ENCODE measurements at regions not wholly inside any gene's neighbourhood (a gene's known extent, or its start where the extent isn't known, plus 50 kb on each side); places are given as distances from the start of the nearest gene placed in this dataset.
A peak's percentile ranks its signal among the peaks of the same experiment; 100 is the strongest.

GRCh38 chr5:166412191-166412590 is 1879.3 kb upstream of the WWC1 start:
- H3K4me3 ChIP-seq (ENCODE audit: insufficient read depth, low read depth, low read length), result no peak overlapping the region

GRCh38 chr5:166427211-166427610 is 1864.2 kb upstream of the WWC1 start:
- Histone ChIP-seq H3K27me3 (ENCODE audit: control insufficient read depth, insufficient read depth, low read length) (no peaks in the 10 kb centered on the region), H3K4me3 (ENCODE audit: insufficient read depth, low read depth, low read length) (no peak overlapping the region), H3K36me3 (replicated peaks; ENCODE audit: control insufficient read depth, insufficient read depth, low read length) (no peaks in the 10 kb centered on the region)
- DNase-seq, result no peak

More at GRCh38 chr5:166412191-166412590, 1879.3 kb upstream of the WWC1 start:
- no peak for DNase-seq
- H3K36me3 ChIP-seq (replicated peaks; ENCODE audit: control insufficient read depth, insufficient read depth, low read length), result no peaks in the 10 kb centered on the region
- no peaks in the 10 kb centered on the region for H3K27me3 ChIP-seq (ENCODE audit: control insufficient read depth, insufficient read depth, low read length)

DNA sequence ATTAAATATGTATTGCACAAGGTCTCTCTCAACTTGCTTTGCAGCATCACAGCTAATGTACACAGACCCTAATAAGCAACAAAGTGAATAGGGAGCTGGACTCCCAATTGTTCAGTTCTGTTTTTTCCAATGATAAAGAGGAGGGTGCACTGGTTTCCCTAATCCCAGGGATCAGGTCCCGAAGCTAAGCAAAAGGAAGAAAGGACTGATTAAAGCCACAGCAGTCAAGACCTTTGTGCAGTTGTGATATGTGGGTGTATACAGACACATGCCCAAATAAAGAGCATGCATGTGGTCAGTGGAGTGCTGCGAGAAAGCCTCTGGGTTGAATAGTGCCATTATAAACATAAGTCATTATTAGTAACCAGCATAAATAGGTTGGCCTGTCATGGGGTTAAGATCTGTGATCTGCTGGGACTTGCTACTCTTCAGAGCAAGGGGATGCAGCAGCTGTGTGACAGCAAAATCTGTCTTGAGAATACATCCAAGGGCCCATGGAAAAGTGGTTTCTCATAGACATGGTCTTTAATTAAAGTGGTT is 1863.1 kb upstream of the WWC1 start:
- Histone ChIP-seq H3K36me3 (replicated peaks; ENCODE audit: control insufficient read depth, insufficient read depth, low read length) (no peaks in the 10 kb centered on the region), H3K27me3 (ENCODE audit: control insufficient read depth, insufficient read depth, low read length) (no peaks in the 10 kb centered on the region), H3K4me3 (ENCODE audit: insufficient read depth, low read depth, low read length) (no peak overlapping the region)
- DNase-seq, result no peak

DNA sequence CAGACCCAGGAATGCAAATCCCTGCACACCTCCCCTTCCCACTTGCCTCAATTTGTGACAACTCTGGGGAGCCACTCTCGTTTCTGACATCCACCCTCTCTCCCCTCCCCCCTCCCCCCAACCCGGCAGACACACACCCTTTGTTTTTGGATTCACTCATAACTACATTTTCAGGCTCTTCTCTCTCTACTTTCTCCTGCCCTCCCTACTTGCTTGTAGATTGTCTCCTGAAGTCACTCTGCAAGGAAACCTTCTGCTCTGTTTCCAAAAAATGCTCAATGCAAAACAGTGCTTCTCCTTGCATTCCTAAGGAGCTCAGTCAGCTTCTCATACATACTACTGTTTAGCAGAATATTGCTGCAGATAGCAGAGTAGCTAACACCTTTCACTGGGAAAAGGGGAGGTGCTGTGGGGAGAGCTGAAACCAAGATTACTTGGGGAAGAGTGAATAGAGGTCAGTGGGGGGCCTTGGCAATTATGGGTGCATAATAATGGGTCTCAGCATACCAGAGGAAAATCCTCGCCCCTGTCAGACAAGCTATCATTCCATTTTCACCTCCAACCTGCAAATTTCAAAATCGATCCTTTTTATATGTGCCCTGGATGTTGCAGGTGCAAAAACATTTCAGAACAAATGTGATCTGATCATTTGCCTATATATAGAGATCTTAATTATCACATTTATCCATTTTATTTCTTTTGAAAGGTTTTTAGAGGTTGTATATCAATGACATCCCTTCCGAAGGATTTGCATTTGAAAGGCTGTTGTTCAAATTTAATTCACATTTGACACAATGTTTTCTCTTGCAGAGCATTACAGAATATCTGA is 1860.7 kb upstream of the WWC1 start:
- peak; percentile 67 for DNase-seq
- no peaks in the 10 kb centered on the region for H3K27me3 ChIP-seq (ENCODE audit: control insufficient read depth, insufficient read depth, low read length)
- H3K4me3 ChIP-seq (ENCODE audit: insufficient read depth, low read depth, low read length), result no peak overlapping the region
- no peaks in the 10 kb centered on the region for H3K36me3 ChIP-seq (replicated peaks; ENCODE audit: control insufficient read depth, insufficient read depth, low read length)

DNA sequence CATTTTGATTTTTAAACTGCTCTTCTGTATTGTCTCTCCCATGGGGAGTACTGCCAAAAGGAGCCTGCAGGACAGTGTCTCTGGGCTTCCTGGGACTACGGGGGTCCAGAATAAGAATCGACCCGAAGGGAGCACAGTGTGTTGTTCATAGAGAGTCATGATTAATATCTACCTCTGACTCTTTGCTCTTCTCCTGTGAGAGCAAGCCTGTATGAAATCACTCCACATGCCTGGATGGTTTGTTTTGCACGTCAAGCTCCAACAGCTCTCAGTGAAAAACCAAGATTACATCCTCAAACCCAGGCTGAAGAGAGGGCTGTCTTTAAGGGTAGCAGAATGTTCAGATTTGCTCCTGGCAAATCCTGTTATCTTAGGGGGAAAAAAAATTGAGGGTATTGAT is 1860.0 kb upstream of the WWC1 start:
- DNase-seq, result peak; percentile 17
- Histone ChIP-seq H3K27me3 (ENCODE audit: control insufficient read depth, insufficient read depth, low read length) (no peaks in the 10 kb centered on the region), H3K36me3 (replicated peaks; ENCODE audit: control insufficient read depth, insufficient read depth, low read length) (no peaks in the 10 kb centered on the region), H3K4me3 (ENCODE audit: insufficient read depth, low read depth, low read length) (no peak overlapping the region)

GRCh38 chr5:166433679-166434078 is 1857.8 kb upstream of the WWC1 start:
- no peak for DNase-seq
- no peaks in the 10 kb centered on the region for H3K27me3 ChIP-seq (ENCODE audit: control insufficient read depth, insufficient read depth, low read length)
- no peaks in the 10 kb centered on the region for H3K36me3 ChIP-seq (replicated peaks; ENCODE audit: control insufficient read depth, insufficient read depth, low read length)
- H3K4me3 ChIP-seq (ENCODE audit: insufficient read depth, low read depth, low read length), result no peak overlapping the region

DNA sequence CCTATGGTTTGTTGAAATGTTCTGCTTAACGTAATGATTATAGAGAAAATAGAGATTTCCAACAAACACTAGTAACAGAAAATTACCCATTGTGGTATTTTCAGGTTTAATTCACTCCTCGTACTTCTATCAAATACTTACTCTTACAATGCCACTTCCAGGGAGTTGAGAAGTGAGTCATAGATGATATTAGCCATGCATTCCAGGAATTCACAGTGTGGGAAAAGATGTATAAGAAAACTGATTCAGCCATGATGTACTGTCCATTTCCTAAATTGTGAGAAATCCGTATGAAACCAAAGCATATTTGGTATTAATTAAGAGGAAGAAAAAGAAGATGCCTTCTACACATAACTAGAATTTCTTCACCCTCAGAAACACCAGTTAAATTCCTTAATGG is 1854.6 kb upstream of the WWC1 start:
- no peak for DNase-seq
- no peak overlapping the region for H3K4me3 ChIP-seq (ENCODE audit: insufficient read depth, low read depth, low read length)
- H3K27me3 ChIP-seq (ENCODE audit: control insufficient read depth, insufficient read depth, low read length), result no peaks in the 10 kb centered on the region
- H3K36me3 ChIP-seq (replicated peaks; ENCODE audit: control insufficient read depth, insufficient read depth, low read length), result no peaks in the 10 kb centered on the region

GRCh38 chr5:166486348-166486747 is 1805.1 kb upstream of the WWC1 start:
- H3K4me3 ChIP-seq (ENCODE audit: insufficient read depth, low read depth, low read length), result no peak overlapping the region
- no peaks in the 10 kb centered on the region for H3K36me3 ChIP-seq (replicated peaks; ENCODE audit: control insufficient read depth, insufficient read depth, low read length)
- no peaks in the 10 kb centered on the region for H3K27me3 ChIP-seq (ENCODE audit: control insufficient read depth, insufficient read depth, low read length)
- no peak for DNase-seq

DNA sequence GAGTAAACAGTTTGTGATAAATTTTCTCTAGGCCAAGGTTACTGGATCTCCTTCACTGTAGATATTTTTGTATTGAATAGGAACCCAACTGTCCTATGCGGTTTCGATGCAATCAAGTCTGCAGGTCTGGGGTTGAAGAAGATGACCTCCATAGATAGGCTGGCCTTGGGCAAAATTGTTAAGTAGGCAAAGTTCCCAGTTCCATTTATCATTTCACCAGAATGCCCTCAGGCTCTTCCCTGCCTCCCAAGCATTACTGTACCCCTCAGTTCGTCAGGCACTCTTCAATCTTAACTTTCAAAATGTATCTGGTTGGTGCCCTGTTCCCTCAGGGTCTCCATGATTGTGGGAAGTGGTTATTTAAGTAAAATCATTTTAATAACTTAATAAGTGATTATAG is 1802.9 kb upstream of the WWC1 start:
- DNase-seq, result no peak
- H3K36me3 ChIP-seq (replicated peaks; ENCODE audit: control insufficient read depth, insufficient read depth, low read length), result no peaks in the 10 kb centered on the region
- H3K27me3 ChIP-seq (ENCODE audit: control insufficient read depth, insufficient read depth, low read length), result no peaks in the 10 kb centered on the region
- H3K4me3 ChIP-seq (ENCODE audit: insufficient read depth, low read depth, low read length), result no peak overlapping the region

DNA sequence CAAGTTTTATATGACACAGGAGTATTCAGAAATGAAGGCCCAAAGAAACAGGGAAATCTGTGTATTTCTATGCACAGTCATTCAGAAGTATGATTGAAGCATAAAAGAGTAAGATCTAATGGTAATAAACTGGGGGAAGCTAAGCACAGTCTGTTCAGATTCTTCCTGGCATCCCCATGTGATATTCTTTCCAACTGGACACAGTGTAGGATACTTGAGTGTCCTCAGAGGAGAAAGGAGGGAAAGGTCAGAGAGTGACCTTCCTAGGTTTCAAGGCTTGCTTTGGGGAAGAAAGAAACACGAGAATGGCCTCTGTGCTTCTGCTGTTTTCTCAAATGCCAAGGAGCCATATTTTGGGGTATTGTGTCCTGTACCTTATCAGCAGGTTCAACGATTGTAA is 1798.4 kb upstream of the WWC1 start:
- DNase-seq, result no peak
- Histone ChIP-seq H3K36me3 (replicated peaks; ENCODE audit: control insufficient read depth, insufficient read depth, low read length) (no peaks in the 10 kb centered on the region), H3K27me3 (ENCODE audit: control insufficient read depth, insufficient read depth, low read length) (no peaks in the 10 kb centered on the region), H3K4me3 (ENCODE audit: insufficient read depth, low read depth, low read length) (no peak overlapping the region)

DNA sequence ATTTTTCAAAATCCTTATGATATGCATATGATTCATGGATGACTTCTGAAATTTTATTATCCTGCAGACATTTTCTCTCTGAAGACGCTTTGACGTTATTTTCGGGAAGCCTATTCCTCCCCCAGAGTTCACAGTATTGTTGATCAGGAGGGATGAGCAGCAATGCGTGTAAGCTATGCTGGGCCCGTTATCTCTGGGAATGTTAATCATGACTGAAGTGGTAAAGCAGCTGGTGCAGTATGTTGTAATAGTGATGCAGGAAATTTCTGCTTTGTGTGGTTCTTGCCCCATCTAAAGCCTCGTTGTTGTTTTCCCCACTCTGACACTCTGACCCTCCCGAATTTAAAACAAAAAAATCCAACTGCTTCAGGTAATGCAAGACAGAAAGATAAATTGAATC is 1797.8 kb upstream of the WWC1 start:
- H3K36me3 ChIP-seq (replicated peaks; ENCODE audit: control insufficient read depth, insufficient read depth, low read length), result no peaks in the 10 kb centered on the region
- H3K27me3 ChIP-seq (ENCODE audit: control insufficient read depth, insufficient read depth, low read length), result no peaks in the 10 kb centered on the region
- no peak for DNase-seq
- no peak overlapping the region for H3K4me3 ChIP-seq (ENCODE audit: insufficient read depth, low read depth, low read length)

GRCh38 chr5:166497496-166498104 is 1793.8 kb upstream of the WWC1 start:
- no peaks in the 10 kb centered on the region for H3K36me3 ChIP-seq (replicated peaks; ENCODE audit: control insufficient read depth, insufficient read depth, low read length)
- DNase-seq, result no peak
- H3K4me3 ChIP-seq (ENCODE audit: insufficient read depth, low read depth, low read length), result no peak overlapping the region
- no peaks in the 10 kb centered on the region for H3K27me3 ChIP-seq (ENCODE audit: control insufficient read depth, insufficient read depth, low read length)

DNA sequence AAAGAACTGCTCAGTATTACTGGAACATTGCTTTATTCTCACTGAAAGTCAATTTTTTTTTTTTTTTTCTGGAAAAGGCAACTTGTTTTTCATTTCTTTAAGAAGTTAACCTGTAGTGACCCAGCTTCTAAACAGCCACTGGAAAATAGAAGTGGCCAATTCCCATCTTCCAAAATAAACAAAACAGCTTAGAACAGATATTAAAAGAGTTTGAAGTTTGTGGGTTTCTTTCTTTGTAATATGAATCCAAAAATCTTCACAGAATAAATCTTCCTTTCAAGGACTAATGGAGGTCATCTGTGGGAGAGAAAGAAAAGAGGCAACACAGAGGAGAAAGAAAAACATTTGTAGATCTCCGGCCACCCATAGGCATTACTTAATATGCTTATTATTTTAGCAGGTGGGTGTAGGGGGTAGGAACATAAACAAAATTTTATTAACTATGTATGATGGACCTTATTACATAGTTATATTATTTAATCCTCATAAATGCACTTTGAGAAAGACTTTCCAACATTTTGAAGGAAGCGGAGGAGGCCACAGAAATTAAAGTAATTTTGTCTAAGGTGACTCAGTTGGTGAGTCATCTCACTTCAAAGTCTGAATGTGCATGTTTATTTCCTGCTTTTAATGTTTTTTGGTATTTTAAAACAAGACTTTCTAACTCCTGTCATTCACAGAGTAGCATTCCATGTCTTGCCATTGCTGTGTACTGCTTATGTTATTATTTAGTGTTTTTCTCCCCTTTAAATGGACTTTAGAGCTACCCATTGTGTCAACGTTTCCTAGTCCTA is 1791.8 kb upstream of the WWC1 start:
- no peaks in the 10 kb centered on the region for H3K27me3 ChIP-seq (ENCODE audit: control insufficient read depth, insufficient read depth, low read length)
- H3K4me3 ChIP-seq (ENCODE audit: insufficient read depth, low read depth, low read length), result no peak overlapping the region
- no peaks in the 10 kb centered on the region for H3K36me3 ChIP-seq (replicated peaks; ENCODE audit: control insufficient read depth, insufficient read depth, low read length)
- DNase-seq, result no peak

GRCh38 chr5:166503506-166503905 is 1787.9 kb upstream of the WWC1 start:
- H3K4me3 ChIP-seq (ENCODE audit: insufficient read depth, low read depth, low read length), result no peak overlapping the region
- no peaks in the 10 kb centered on the region for H3K36me3 ChIP-seq (replicated peaks; ENCODE audit: control insufficient read depth, insufficient read depth, low read length)
- DNase-seq, result no peak
- no peaks in the 10 kb centered on the region for H3K27me3 ChIP-seq (ENCODE audit: control insufficient read depth, insufficient read depth, low read length)

GRCh38 chr5:166505067-166505466 is 1786.4 kb upstream of the WWC1 start:
- H3K27me3 ChIP-seq (ENCODE audit: control insufficient read depth, insufficient read depth, low read length), result no peaks in the 10 kb centered on the region
- H3K36me3 ChIP-seq (replicated peaks; ENCODE audit: control insufficient read depth, insufficient read depth, low read length), result no peaks in the 10 kb centered on the region
- no peak for DNase-seq
- H3K4me3 ChIP-seq (ENCODE audit: insufficient read depth, low read depth, low read length), result no peak overlapping the region
